ENCODE measurements at regions not wholly inside any gene's neighbourhood (a gene's known extent, or its start where the extent isn't known, plus 50 kb on each side); places are given as distances from the start of the nearest gene placed in this dataset.

GRCh38 chr3:161691677-161692076 lies 195.1 kb downstream of the OTOL1 start:
- no peak for DNase-seq
- H2BK5ac ChIP-seq (ENCODE audit: insufficient read length, low read length) = no peak overlapping the region
- no peaks in the 10 kb centered on the region for H3K4me1 ChIP-seq (ENCODE audit: insufficient read depth, low read length)
- no peaks in the 10 kb centered on the region for H3K9me3 ChIP-seq (ENCODE audit: control insufficient read depth, low read depth, low read length)
- H4K8ac ChIP-seq (replicated peaks; ENCODE audit: insufficient read length, low read depth, low read length) = no peak overlapping the region
- H2BK120ac ChIP-seq (ENCODE audit: low read depth, low read length, poor library complexity, severe bottlenecking) = no peak overlapping the region
- H3K79me1 ChIP-seq (ENCODE audit: insufficient read depth, low read depth, low read length, poor library complexity, severe bottlenecking) = no peaks in the 10 kb centered on the region
- no peaks in the 10 kb centered on the region for H3K79me2 ChIP-seq (ENCODE audit: insufficient read depth, low read length)
- no peak overlapping the region for H4K91ac ChIP-seq (ENCODE audit: insufficient read length, low read depth, low read length)
- no peak overlapping the region for H2BK12ac ChIP-seq (ENCODE audit: insufficient read length, low read depth, low read length)
- no peak overlapping the region for H4K5ac ChIP-seq (ENCODE audit: insufficient read length, low read depth, low read length)
- no peak overlapping the region for H3K4ac ChIP-seq (ENCODE audit: low read depth, low read length)
- Mint-ChIP-seq H3K9me3 (no peaks in the 10 kb centered on the region), H3K27ac (no peak overlapping the region), H3K4me1 (peaks cover 8 to 10% of the 10 kb centered on the region in 2 experiments), H3K27me3 (ENCODE audit: low read depth) (no peaks in the 10 kb centered on the region), H3K4me3 (no peak overlapping the region), H3K36me3 (ENCODE audit: insufficient read depth in 1 of 3, low read depth in 3 of 3) (no peaks in the 10 kb centered on the region)
- H2AFZ ChIP-seq (ENCODE audit: low read length) = no peak overlapping the region
- no peak overlapping the region for H3K23ac ChIP-seq (ENCODE audit: insufficient read length, low read depth, low read length)
- H3K18ac ChIP-seq (ENCODE audit: insufficient read length, low read depth, low read length) = no peak overlapping the region
- H2AK5ac ChIP-seq (ENCODE audit: insufficient read length, low read length) = no peak overlapping the region
- H3K27me3 ChIP-seq (ENCODE audit: insufficient read depth, low read length) = no peaks in the 10 kb centered on the region
- H2BK15ac ChIP-seq (ENCODE audit: low read depth, low read length) = no peak overlapping the region
- no peak for TF ChIP-seq CTCF (conservative IDR thresholded peaks at IDR 0.05)
- no peak overlapping the region for H3K27ac ChIP-seq (ENCODE audit: insufficient read length, low read depth, low read length)
- H3K9ac ChIP-seq (ENCODE audit: extremely low read depth, insufficient read length, low read length) = no peak overlapping the region
- no peak overlapping the region for H3K56ac ChIP-seq (ENCODE audit: insufficient read length, low read depth, low read length)
- no peak overlapping the region for H3K4me2 ChIP-seq (ENCODE audit: insufficient read depth, insufficient read length, low read length)
- no CpG with 5 or more reads among the region's 1 CpG for WGBS (ENCODE audit: extremely low coverage, insufficient read length, low lambda C conversion rate)
- no peaks in the 10 kb centered on the region for H3K23me2 ChIP-seq (ENCODE audit: insufficient read length, low read depth, low read length, poor library complexity, severe bottlenecking)
- H4K20me1 ChIP-seq (ENCODE audit: control insufficient read depth, insufficient read depth, insufficient read length) = no peaks in the 10 kb centered on the region
- no peak overlapping the region for H3T11ph ChIP-seq (ENCODE audit: low read length)
- no peak overlapping the region for H3K14ac ChIP-seq (ENCODE audit: insufficient read depth, low read length)
- H2BK20ac ChIP-seq (ENCODE audit: low read depth, low read length, poor library complexity, severe bottlenecking) = no peak overlapping the region

All from H9 (cell line).